ENCODE measurements at regions not wholly inside any gene's neighbourhood (a gene's known extent, or its start where the extent isn't known, plus 50 kb on each side); places are given as distances from the start of the nearest gene placed in this dataset.

GRCh38 chr6:144653885-144654505 is 368.9 kb downstream of the UTRN start (continued):
- TF ChIP-seq ZNF460 (CRISPR knock-in tag; IDR thresholded peaks at IDR 0.05; ENCODE audit: borderline replicate concordance): no peak
- TF ChIP-seq ERF (CRISPR knock-in tag; IDR thresholded peaks at IDR 0.05): 0 out of 2 replicates have a peak, but pooled peaks have one; percentile 28
- peak; percentile 83 for TF ChIP-seq NFKBIZ (CRISPR knock-in tag; IDR thresholded peaks at IDR 0.05)
- TF ChIP-seq ZNF761 (CRISPR knock-in tag; conservative IDR thresholded peaks at IDR 0.05): no peak
- peak; percentile 39; the same call in 1 of the 2 replicates for TF ChIP-seq ZBTB37 (CRISPR knock-in tag; IDR thresholded peaks at IDR 0.05)
- no peak for TF ChIP-seq ZNF333 (CRISPR knock-in tag; IDR thresholded peaks at IDR 0.05; ENCODE audit: borderline replicate concordance)
- TF ChIP-seq FOXJ3 (CRISPR knock-in tag; IDR thresholded peaks at IDR 0.05; ENCODE audit: borderline replicate concordance): peak; percentile 95; the same call in 1 of the 2 replicates
- TF ChIP-seq CENPX (CRISPR knock-in tag; IDR thresholded peaks at IDR 0.05): no peak
- TF ChIP-seq NR2F2 (IDR thresholded peaks at IDR 0.05; ENCODE audit: borderline replicate concordance, low read depth): peak; percentile 44; the same call in 1 of the 2 replicates
- TF ChIP-seq SP4 (CRISPR knock-in tag; IDR thresholded peaks at IDR 0.05): no peak
- TF ChIP-seq ARID5B (CRISPR knock-in tag; IDR thresholded peaks at IDR 0.05): peak; percentile 98
- TF ChIP-seq ZNF609 (CRISPR knock-in tag; IDR thresholded peaks at IDR 0.05; ENCODE audit: borderline replicate concordance): peak; percentile 89
- TF ChIP-seq MBNL3 (CRISPR knock-in tag; conservative IDR thresholded peaks at IDR 0.05): no peak
- TF ChIP-seq TSC22D2 (CRISPR knock-in tag; IDR thresholded peaks at IDR 0.05; ENCODE audit: borderline replicate concordance): peak; percentile 57; the same call in 1 of the 2 replicates
- TF ChIP-seq CREM (IDR thresholded peaks at IDR 0.05): peak; percentile 86
- no peak for TF ChIP-seq CREM (CRISPR knock-in tag; IDR thresholded peaks at IDR 0.05)

Data from HepG2 (cell line).